Liver (tissue), 3 donors: ENCODE measurements at regions not wholly inside any gene's neighbourhood (a gene's known extent, or its start where the extent isn't known, plus 50 kb on each side); places are given as distances from the start of the nearest gene placed in this dataset.

Source experiments
- CTCF ChIP-seq: fragments of 150-350 bp; IDR thresholded peaks from 2 replicates; pipeline ENCODE4 v1.5.1; 2017; ENCODE audit warnings: improper control_type of control experiment, low read depth, low read length; ENCODE audit not compliant: missing input control
- HNF4A ChIP-seq, 2 donors: conservative IDR thresholded peaks; 2 replicates each; pipeline ENCODE4 v1.6.1; 2016; ENCODE audit warnings: antibody characterized with exemption in 2 of 2, mild to moderate bottlenecking in 2 of 2
- JUND ChIP-seq, 2 donors: IDR thresholded peaks; 2 replicates each; pipeline ENCODE4 v1.6.1; 2016; ENCODE audit warnings: antibody characterized with exemption in 2 of 2
- RAD21 ChIP-seq, 2 donors: IDR thresholded peaks; 2 replicates each; pipeline ENCODE4 v1.6.1; 2016; ENCODE audit warnings: antibody characterized with exemption in 2 of 2, mild to moderate bottlenecking in 2 of 2
- REST ChIP-seq: IDR thresholded peaks from 2 replicates; pipeline ENCODE4 v1.6.1; 2016; ENCODE audit warnings: antibody characterized with exemption, mild to moderate bottlenecking
- YY1 ChIP-seq: IDR thresholded peaks from 2 replicates; pipeline ENCODE4 v1.6.1; 2016; ENCODE audit warnings: antibody characterized with exemption, mild to moderate bottlenecking
- TF ChIP-seq, protein P1 (sequence below): IDR thresholded peaks from 2 replicates; pipeline ENCODE4 v1.6.1; 2016; ENCODE audit warnings: antibody characterized with exemption
- donor health status: healthy.
- donor health status: healthy.

DNA sequence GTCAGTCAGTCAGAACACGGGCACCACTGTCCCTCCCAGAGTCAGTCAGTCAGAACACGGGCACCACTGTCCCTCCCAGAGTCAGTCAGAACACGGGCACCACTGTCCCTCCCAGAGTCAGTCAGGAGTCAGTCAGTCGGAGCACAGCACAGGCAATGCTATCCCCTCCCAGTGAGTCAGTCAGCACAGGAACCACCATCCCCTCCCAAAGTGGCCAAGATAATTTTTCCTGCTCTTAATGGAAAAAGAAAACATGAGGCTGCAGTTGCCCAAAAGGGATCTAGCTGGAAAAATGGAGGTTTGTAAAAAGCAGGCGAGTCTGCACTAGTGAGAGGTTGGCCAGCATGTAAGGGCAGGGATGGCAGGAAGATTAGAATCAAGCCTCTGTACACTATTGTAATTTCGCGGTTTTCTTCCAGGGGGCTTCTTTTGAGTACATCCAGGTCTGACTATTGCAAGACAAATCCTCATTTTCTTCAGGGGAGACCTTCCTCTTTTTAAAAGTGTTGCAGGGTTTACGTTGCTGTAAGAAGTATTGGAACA, 213.8 kb downstream of the SIPA1L2 start:
- TF ChIP-seq CTCF (no peak), JUND (IDR thresholded peaks at IDR 0.05) (no peak), HNF4A (conservative IDR thresholded peaks at IDR 0.05) (no peak), REST (no peak), RAD21 (IDR thresholded peaks at IDR 0.05) (no peak), YY1 (no peak)
- TF ChIP-seq, protein P1, sequence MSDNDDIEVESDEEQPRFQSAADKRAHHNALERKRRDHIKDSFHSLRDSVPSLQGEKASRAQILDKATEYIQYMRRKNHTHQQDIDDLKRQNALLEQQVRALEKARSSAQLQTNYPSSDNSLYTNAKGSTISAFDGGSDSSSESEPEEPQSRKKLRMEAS = no peak
